Right atrium auricular region (tissue), 2 donors: ENCODE measurements at regions not wholly inside any gene's neighbourhood (a gene's known extent, or its start where the extent isn't known, plus 50 kb on each side); places are given as distances from the start of the nearest gene placed in this dataset.

Source experiments
- DNase-seq: peaks from one replicate; pipeline ENCODE4 v3.0.0-alpha.2; 2019; ENCODE audit warnings: low spot score
- H3K27ac ChIP-seq, 2 donors: fragments of 200-600 bp; sonication (generic); 1 replicate in 1 of 2; 2 replicates in 1 of 2; pipeline ENCODE4 v1.5.1; 2016 to 2019
- H3K27me3 ChIP-seq, 2 donors: fragments of 200-600 bp; sonication (generic); one replicate each; pipeline versions ENCODE4 v1.5.1 to v1.6.0; 2017 to 2019
- H3K36me3 ChIP-seq: fragments of 200-600 bp; sonication (generic); one replicate; pipeline ENCODE4 v1.5.1; 2016
- H3K4me1 ChIP-seq, 2 donors: fragments of 200-600 bp; sonication (generic); one replicate each; pipeline versions ENCODE4 v1.5.1 to v1.6.0; 2017 to 2019
- H3K4me3 ChIP-seq, 2 donors: fragments of 200-600 bp; sonication (generic); 1 replicate in 1 of 2; 2 replicates in 1 of 2; pipeline ENCODE4 v1.5.1; 2017 to 2019; ENCODE audit warnings: mild to moderate bottlenecking in 1 of 2, moderate library complexity in 1 of 2
- H3K9me3 ChIP-seq, 2 donors: fragments of 200-600 bp; sonication (generic); one replicate each; pipeline ENCODE4 v1.5.1; 2019
- TF ChIP-seq, protein P1 (sequence below), 2 donors: fragments of 200-600 bp; sonication (generic); IDR thresholded peaks; one replicate each; pipeline ENCODE4 v1.5.1; 2019; ENCODE audit warnings: antibody characterized with exemption in 2 of 2

DNA sequence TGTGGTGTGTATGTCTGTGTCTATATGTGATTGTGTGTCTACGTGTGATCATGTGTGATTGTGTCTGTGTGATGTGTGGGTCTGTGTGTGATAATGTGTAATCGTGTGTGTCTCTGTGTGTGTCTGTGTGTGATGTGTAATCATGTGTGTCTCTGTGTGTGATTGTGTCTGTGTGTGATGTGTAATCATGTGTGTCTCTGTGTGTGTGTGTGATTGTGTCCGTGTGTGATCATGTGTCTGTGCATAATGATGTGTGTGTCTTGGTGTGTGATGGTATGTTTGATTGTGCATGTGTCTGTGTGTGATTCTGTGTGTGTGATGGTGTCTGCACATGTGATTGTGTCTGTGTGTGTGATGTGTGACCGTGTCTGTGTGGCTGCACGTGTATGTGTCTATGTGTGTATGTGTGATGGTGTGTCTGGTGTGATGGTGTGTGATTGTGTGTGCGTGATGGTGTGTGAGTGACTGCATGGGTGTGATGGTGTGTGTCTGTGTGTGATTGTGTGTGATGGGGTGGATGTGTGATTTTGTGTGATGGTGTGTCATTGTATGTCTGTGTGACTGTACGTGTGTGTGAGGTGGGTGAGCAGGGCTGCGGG lies 78.9 kb downstream of the RTP5 start:
- DNase-seq: no peak
- Histone ChIP-seq H3K9me3 (no peaks in the 10 kb centered on the region), H3K27ac (no peak overlapping the region), H3K4me3 (no peak overlapping the region), H3K4me1 (peaks cover 0 to 9% of the 10 kb centered on the region in 2 donors), H3K27me3 (no peaks in the 10 kb centered on the region), H3K36me3 (no peaks in the 10 kb centered on the region)
- TF ChIP-seq, protein P1, sequence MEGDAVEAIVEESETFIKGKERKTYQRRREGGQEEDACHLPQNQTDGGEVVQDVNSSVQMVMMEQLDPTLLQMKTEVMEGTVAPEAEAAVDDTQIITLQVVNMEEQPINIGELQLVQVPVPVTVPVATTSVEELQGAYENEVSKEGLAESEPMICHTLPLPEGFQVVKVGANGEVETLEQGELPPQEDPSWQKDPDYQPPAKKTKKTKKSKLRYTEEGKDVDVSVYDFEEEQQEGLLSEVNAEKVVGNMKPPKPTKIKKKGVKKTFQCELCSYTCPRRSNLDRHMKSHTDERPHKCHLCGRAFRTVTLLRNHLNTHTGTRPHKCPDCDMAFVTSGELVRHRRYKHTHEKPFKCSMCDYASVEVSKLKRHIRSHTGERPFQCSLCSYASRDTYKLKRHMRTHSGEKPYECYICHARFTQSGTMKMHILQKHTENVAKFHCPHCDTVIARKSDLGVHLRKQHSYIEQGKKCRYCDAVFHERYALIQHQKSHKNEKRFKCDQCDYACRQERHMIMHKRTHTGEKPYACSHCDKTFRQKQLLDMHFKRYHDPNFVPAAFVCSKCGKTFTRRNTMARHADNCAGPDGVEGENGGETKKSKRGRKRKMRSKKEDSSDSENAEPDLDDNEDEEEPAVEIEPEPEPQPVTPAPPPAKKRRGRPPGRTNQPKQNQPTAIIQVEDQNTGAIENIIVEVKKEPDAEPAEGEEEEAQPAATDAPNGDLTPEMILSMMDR (IDR thresholded peaks at IDR 0.05): no peak

DNA sequence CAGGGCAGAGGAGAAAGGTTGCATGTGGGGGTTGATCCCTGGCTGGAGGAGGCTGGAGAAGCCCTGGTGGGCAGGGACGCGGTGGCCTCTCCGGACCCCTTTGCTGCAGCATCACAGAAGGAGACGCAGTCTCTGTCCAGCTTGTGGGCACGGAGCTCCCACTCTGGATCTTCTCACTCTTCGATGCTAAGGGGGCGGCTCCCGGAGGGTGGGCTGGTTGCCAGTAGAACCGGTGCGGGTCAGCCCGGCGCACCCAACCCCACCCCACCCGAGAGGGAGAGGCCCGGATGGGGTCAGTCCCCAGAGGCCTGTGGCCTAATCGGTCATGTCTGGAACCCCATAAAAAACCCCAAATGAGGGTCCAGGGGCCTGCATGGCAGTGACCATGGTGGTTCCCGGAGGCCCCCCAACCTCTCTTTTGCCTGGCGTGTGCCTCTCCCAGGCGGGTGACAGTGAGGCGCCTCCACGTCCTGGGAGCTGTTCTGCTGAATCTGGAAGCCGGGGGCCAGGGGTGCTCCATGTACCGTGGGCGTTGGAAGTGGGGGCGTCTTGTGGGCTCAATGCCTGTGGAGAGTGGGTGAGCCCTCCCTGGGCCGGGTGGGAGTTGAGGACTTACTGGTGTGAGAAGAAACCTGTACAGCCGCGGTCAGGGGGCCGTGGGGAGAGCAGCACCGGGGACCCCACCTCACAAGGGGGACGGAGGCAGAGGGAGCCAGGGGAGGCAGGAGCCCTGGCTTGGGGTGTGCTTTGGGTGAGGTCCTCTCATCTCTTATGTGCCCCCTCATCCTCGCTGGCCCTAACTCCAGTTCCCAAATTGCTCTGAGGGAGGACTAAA lies 79.6 kb downstream of the RTP5 start:
- no peak for DNase-seq
- Histone ChIP-seq H3K4me3 (no peak overlapping the region), H3K9me3 (no peaks in the 10 kb centered on the region), H3K36me3 (no peaks in the 10 kb centered on the region), H3K27ac (no peak overlapping the region), H3K4me1 (peaks cover 0 to 9% of the 10 kb centered on the region in 2 donors), H3K27me3 (no peaks in the 10 kb centered on the region)
- TF ChIP-seq, protein P1 (IDR thresholded peaks at IDR 0.05): no peak

DNA sequence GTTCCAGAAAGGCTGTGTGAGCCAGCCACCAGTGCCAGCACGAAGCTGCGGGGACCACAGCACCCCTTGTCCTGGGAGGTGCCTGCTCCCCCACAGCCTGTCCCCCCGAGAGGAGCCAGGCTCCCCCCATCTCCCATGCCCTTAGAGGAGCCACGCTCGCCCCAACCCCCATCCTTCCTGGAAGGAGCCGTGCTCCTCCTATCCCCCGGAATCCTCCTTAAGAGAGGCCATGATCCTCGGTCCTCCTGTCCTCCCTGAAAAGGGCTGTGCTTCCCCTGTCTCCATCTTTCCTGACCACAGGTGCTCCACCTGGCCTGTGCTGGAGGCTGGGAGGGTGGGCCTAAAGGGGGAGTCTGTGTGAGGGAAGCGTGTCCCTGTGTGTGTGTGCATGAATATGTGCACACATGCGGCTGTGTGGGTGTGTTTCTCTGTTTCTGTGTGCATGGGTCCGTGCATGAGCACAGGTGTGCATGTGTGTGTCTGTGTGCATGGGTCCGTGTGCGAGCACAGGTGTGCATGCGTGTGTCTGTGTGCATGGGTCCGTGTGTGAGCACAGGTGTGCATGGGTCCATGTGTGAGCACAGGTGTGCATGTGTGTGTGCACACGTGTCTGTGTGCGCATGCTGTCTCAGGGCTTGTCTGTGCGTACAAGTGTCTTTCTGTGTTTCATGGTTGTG lies 80.3 kb downstream of the RTP5 start:
- Histone ChIP-seq H3K4me1 (peaks cover 0 to 9% of the 10 kb centered on the region in 2 donors), H3K4me3 (no peak overlapping the region), H3K36me3 (no peaks in the 10 kb centered on the region), H3K9me3 (no peaks in the 10 kb centered on the region), H3K27me3 (no peaks in the 10 kb centered on the region), H3K27ac (no peak overlapping the region)
- TF ChIP-seq, protein P1 (IDR thresholded peaks at IDR 0.05): no peak
- DNase-seq: no peak

DNA sequence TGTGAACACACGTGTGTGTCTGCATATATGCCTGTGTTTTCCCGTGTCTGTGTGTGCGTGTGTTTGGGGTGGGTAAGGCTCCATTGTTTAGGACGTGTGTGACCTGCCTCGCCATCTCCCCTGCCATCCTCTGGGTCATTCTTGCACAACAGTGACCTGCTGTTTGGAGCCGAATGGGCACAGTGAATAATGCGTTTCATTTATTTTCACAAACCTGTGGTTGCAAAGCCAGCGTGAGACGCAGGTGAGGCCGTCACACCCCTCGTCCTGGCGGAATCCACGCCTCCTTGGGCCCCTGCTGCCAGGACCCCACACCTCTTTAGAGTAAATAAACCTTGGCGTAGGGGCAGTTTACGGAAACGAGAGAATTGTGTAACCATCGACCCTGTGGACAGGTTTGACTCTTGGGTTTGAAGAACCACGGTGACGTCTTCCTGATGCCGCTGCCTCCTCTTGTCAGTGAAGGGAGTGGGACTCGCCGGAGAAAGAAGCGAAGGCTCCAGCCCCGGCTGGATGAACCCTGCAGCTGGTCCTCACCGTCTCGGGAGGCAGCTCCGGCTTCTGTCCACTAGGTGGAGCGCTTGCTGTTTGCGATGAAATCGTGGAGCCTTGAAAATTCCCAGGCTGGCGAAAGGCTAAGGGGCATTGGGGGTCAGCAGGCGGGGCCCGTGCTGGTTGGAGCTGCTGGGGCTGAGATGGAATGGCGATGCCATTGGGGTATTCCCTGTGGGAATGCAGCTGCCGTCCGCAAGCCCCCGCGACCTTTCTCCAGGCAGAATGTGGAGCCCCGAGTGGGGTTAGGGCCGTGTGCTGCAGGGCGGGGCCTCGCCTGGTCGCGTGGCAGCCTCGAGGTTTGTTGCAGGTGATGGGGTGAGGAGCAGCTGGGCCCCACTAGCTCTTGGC lies 81.1 kb downstream of the RTP5 start:
- DNase-seq: no peak
- H3K27ac ChIP-seq: no peak overlapping the region
- H3K36me3 ChIP-seq: no peaks in the 10 kb centered on the region
- H3K4me3 ChIP-seq: peak overlapping the region in 1 of 2 donors; percentile 11
- peaks cover 0 to 9% of the 10 kb centered on the region in 2 donors for H3K4me1 ChIP-seq
- H3K9me3 ChIP-seq: no peaks in the 10 kb centered on the region
- H3K27me3 ChIP-seq: no peaks in the 10 kb centered on the region
- TF ChIP-seq, protein P1 (IDR thresholded peaks at IDR 0.05): peak; percentile 88 to 94

DNA sequence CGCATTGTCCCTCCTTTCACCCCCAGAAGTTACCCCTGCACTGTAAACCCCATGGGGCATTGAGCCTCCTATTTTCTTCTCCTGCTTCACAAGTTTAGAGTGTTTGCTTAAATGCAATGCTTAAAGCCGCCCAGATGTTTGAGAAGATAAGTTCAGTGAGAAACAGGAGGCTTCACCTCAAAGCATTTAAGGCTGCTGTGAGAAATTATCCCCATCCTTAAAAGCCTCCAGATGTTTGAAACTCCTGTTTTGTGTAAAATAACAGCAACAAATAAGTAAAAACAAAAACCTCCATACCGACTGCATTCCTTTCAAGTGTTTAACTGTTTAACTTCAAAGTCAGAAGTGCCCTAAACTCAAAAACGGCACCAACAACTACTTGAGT lies 81.8 kb downstream of the RTP5 start:
- Histone ChIP-seq H3K9me3 (no peaks in the 10 kb centered on the region), H3K27ac (no peak overlapping the region), H3K4me1 (peaks cover 0 to 9% of the 10 kb centered on the region in 2 donors), H3K4me3 (no peak overlapping the region), H3K36me3 (no peaks in the 10 kb centered on the region), H3K27me3 (no peaks in the 10 kb centered on the region)
- no peak for DNase-seq
- TF ChIP-seq, protein P1 (IDR thresholded peaks at IDR 0.05): no peak
